Lower leg skin (tissue), 3 donors: ENCODE measurements at regions not wholly inside any gene's neighbourhood (a gene's known extent, or its start where the extent isn't known, plus 50 kb on each side); places are given as distances from the start of the nearest gene placed in this dataset.

Experiments
- POLR2A ChIP-seq, 2 donors: fragments of 450-650 bp; IDR thresholded peaks; one replicate each; pipeline ENCODE4 v1.6.1; 2016 to 2017; ENCODE audit warnings: antibody characterized with exemption in 2 of 2, mild to moderate bottlenecking in 1 of 2, moderate library complexity in 1 of 2
- TF ChIP-seq, protein P1 (sequence below), 3 donors: fragments of 450-650 bp; IDR thresholded peaks; one replicate each; pipeline ENCODE4 v1.5.1; 2016; ENCODE audit warnings: antibody characterized with exemption in 3 of 3, mild to moderate bottlenecking in 3 of 3, moderate library complexity in 2 of 3

DNA sequence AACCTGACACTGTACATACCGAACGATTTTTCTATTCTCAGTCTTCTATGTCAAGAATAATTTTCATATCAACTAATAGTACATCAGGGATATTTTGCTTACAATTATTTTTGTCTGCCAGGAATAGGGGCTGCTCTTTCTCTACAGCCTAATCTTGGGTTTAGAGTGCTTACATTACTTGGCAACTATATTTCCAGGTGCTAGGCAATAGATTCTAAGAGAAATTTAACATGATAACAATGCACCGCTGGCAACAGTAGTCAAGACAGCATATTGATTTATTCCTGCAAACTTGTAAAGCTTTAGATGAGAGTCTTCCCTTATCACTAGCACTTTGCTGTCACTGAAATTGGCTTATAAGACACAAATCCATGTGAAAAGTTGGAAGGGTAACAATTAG is 935.9 kb downstream of the CDH11 start:
- TF ChIP-seq, protein P1, sequence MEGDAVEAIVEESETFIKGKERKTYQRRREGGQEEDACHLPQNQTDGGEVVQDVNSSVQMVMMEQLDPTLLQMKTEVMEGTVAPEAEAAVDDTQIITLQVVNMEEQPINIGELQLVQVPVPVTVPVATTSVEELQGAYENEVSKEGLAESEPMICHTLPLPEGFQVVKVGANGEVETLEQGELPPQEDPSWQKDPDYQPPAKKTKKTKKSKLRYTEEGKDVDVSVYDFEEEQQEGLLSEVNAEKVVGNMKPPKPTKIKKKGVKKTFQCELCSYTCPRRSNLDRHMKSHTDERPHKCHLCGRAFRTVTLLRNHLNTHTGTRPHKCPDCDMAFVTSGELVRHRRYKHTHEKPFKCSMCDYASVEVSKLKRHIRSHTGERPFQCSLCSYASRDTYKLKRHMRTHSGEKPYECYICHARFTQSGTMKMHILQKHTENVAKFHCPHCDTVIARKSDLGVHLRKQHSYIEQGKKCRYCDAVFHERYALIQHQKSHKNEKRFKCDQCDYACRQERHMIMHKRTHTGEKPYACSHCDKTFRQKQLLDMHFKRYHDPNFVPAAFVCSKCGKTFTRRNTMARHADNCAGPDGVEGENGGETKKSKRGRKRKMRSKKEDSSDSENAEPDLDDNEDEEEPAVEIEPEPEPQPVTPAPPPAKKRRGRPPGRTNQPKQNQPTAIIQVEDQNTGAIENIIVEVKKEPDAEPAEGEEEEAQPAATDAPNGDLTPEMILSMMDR (IDR thresholded peaks at IDR 0.05) = no peak
- TF ChIP-seq POLR2A (IDR thresholded peaks at IDR 0.05) = no peak
